ENCODE measurements at regions not wholly inside any gene's neighbourhood (a gene's known extent, or its start where the extent isn't known, plus 50 kb on each side); places are given as distances from the start of the nearest gene placed in this dataset.

DNA sequence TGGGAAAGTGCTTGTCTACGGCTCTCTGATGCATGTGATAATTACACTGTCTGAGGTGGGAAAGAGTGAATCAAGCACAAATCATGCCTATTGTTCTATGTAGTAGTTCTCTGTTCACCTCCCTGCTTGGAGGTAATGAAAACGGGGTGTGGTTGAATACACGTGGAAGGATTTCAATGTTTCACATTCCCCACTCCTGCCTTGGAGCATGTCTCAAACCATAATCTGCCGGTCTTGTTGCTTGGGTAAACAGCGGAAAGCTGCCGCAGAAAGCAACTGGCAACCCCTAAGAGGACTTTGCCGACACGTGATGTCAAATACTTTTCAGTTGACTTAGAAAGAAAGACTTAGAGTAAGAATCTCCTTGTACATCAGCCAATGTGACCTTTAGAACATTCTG, 63.5 kb upstream of the MOCS2 start:
- H3K27ac ChIP-seq: no peak overlapping the region
- no peak overlapping the region for H3K4me3 ChIP-seq
- no peaks in the 10 kb centered on the region for H3K27me3 ChIP-seq (replicated peaks; ENCODE audit: insufficient read depth)
- no peaks in the 10 kb centered on the region for H3K9me3 ChIP-seq
- no peak for DNase-seq (ENCODE audit: low spot score)
- TF ChIP-seq POLR2AphosphoS5 (IDR thresholded peaks at IDR 0.05) (no peak), POLR2A (IDR thresholded peaks at IDR 0.05) (no peak)
- TF ChIP-seq, protein P1, sequence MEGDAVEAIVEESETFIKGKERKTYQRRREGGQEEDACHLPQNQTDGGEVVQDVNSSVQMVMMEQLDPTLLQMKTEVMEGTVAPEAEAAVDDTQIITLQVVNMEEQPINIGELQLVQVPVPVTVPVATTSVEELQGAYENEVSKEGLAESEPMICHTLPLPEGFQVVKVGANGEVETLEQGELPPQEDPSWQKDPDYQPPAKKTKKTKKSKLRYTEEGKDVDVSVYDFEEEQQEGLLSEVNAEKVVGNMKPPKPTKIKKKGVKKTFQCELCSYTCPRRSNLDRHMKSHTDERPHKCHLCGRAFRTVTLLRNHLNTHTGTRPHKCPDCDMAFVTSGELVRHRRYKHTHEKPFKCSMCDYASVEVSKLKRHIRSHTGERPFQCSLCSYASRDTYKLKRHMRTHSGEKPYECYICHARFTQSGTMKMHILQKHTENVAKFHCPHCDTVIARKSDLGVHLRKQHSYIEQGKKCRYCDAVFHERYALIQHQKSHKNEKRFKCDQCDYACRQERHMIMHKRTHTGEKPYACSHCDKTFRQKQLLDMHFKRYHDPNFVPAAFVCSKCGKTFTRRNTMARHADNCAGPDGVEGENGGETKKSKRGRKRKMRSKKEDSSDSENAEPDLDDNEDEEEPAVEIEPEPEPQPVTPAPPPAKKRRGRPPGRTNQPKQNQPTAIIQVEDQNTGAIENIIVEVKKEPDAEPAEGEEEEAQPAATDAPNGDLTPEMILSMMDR (IDR thresholded peaks at IDR 0.05): no peak
- H3K36me3 ChIP-seq: no peaks in the 10 kb centered on the region
- WGBS: 54% methylated on average over 8 of the region's 8 CpGs
- intact Hi-C loops (cut with DNase I): loop anchor here (5.0 to 10.0 kb wide), 3 partner anchors 259 to 1054 kb away; no protein-coding TSS in a partner anchor
- H3K4me1 ChIP-seq (replicated peaks): no peaks in the 10 kb centered on the region

DNA sequence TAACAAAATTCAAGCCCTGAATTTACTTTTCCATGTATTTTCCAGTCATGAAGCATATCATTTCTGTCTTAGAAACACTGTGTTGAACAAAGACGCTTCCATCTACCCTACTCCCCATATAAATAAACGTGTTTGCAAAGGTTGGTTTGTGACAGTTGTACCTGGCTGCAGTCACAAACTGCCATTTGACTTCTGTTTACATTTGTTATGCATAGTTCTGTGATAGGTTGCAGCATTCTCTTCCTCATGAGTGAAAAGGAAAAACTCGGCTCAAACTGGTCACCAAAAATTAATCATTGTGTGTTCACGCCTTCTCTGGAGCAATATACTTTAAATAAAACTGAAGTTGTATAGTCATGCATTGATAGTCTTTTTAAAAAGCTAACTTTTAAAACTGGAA, 69.3 kb upstream of the MOCS2 start:
- intact Hi-C loops (cut with DNase I): loop anchor here (10.0 kb wide), 1 partner anchor 296 kb away; no protein-coding TSS in a partner anchor
- DNase-seq (ENCODE audit: low spot score): no peak
- TF ChIP-seq POLR2A (IDR thresholded peaks at IDR 0.05) (no peak), POLR2AphosphoS5 (IDR thresholded peaks at IDR 0.05) (no peak)
- TF ChIP-seq, protein P1 (IDR thresholded peaks at IDR 0.05): no peak
- Histone ChIP-seq H3K4me3 (no peak overlapping the region), H3K9me3 (no peaks in the 10 kb centered on the region), H3K4me1 (replicated peaks) (no peaks in the 10 kb centered on the region), H3K27ac (no peak overlapping the region), H3K36me3 (no peaks in the 10 kb centered on the region), H3K27me3 (replicated peaks; ENCODE audit: insufficient read depth) (no peaks in the 10 kb centered on the region)
- 57% methylated on average over 4 of the region's 4 CpGs for WGBS

DNA sequence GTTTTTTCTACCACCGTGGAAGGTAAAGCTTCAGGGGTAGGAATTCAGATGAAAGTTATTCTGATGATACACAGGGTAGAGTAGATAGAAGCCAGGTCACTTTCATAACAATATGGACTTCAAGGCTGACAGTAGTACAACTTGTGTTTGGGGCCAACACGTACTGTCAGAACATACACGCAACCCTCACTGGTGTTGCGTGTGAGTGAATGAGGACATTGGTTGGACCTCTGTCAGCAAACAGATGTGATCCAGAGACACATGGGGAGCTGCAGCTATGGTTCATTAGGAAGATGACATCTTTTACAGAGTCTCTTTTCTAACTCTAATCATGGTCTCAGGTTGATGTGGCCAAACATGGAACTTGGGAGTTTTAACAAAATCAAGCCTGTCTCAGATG, 70.1 kb upstream of the MOCS2 start:
- no peaks in the 10 kb centered on the region for H3K4me1 ChIP-seq (replicated peaks)
- intact Hi-C loops (cut with DNase I): loop anchor here (10.0 kb wide), 1 partner anchor 295 kb away; no protein-coding TSS in a partner anchor
- H3K9me3 ChIP-seq: no peaks in the 10 kb centered on the region
- DNase-seq (ENCODE audit: low spot score): no peak
- H3K36me3 ChIP-seq: no peaks in the 10 kb centered on the region
- TF ChIP-seq POLR2AphosphoS5 (IDR thresholded peaks at IDR 0.05) (no peak), POLR2A (IDR thresholded peaks at IDR 0.05) (no peak)
- TF ChIP-seq, protein P1 (IDR thresholded peaks at IDR 0.05): no peak
- no peak overlapping the region for H3K27ac ChIP-seq
- H3K4me3 ChIP-seq: no peak overlapping the region
- no peaks in the 10 kb centered on the region for H3K27me3 ChIP-seq (replicated peaks; ENCODE audit: insufficient read depth)
- 91% methylated on average over 4 of the region's 4 CpGs for WGBS

DNA sequence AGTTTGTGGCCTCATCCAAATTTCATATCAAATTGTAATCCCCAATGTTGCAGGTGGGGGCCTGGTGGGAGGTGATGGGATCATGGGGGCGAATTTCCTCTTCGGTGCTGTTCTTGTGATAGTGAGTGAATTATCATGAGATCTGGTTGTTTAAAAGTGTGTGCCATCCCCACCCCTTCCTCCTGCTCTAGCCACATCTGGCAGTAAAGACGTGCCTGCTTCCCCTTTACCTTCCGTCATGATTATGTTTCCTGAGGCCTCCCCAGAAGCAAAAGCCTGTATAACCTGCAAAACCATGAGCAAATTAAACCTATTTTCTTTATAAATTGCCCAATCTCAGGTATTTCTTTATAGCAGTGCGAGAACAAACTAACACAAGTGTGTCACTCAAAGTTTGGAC, 71.0 kb upstream of the MOCS2 start:
- Histone ChIP-seq H3K4me1 (replicated peaks) (no peaks in the 10 kb centered on the region), H3K27me3 (replicated peaks; ENCODE audit: insufficient read depth) (no peaks in the 10 kb centered on the region), H3K9me3 (no peaks in the 10 kb centered on the region), H3K36me3 (no peaks in the 10 kb centered on the region), H3K27ac (no peak overlapping the region), H3K4me3 (no peak overlapping the region)
- DNase-seq (ENCODE audit: low spot score): no peak
- intact Hi-C loops (cut with DNase I): no loop called here
- TF ChIP-seq POLR2A (IDR thresholded peaks at IDR 0.05): no peak
- TF ChIP-seq, protein P1 (IDR thresholded peaks at IDR 0.05): no peak
- no peak for TF ChIP-seq POLR2AphosphoS5 (IDR thresholded peaks at IDR 0.05)
- WGBS: 81% methylated on average over 5 of the region's 5 CpGs

DNA sequence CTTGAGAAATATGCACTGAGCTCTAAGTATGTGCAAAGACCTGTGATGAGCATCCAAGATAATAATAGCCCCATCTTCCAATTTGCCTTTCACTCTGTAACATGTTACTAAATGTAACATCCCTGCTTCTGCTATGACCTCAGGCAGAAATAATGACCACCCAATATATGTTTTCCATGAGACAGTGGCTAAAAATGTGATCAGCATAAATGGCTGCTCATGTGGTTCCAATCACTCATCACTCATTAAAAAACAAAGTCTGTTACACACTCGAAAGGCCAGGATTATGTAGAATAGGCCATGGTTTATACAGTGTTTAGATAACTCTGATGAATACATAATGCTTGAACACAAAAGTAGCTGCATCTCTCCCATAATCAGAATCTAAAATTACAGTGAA, 71.4 kb upstream of the MOCS2 start:
- no peak for TF ChIP-seq POLR2AphosphoS5 (IDR thresholded peaks at IDR 0.05)
- TF ChIP-seq, protein P1 (IDR thresholded peaks at IDR 0.05): no peak
- no peak for TF ChIP-seq POLR2A (IDR thresholded peaks at IDR 0.05)

More for the DNA sequence above, 71.4 kb upstream of the MOCS2 start:
- no peaks in the 10 kb centered on the region for H3K9me3 ChIP-seq
- H3K36me3 ChIP-seq: no peaks in the 10 kb centered on the region
- intact Hi-C loops (cut with DNase I): no loop called here
- H3K4me3 ChIP-seq: no peak overlapping the region
- no peak overlapping the region for H3K27ac ChIP-seq
- 85% methylated on average over 1 of the region's 1 CpG for WGBS
- H3K27me3 ChIP-seq (replicated peaks; ENCODE audit: insufficient read depth): no peaks in the 10 kb centered on the region
- DNase-seq (ENCODE audit: low spot score): no peak
- H3K4me1 ChIP-seq (replicated peaks): no peaks in the 10 kb centered on the region

Measured in prostate gland (tissue), 2 donors.